A673 (cell line): ENCODE measurements at regions not wholly inside any gene's neighbourhood (a gene's known extent, or its start where the extent isn't known, plus 50 kb on each side); places are given as distances from the start of the nearest gene placed in this dataset.

ENCODE experiments used
- BruUV-seq: library from RNA; stranded (reverse); fragments of 400-500 nt; replicated peaks from 2 replicates; lab custom pipeline; 2021; lab: Mats Ljungman, UMichigan
- CTCF ChIA-PET: fragments of 300-600 bp; sonication (Branson Sonifier 250); formaldehyde crosslinking; loops from one replicate; lab custom pipeline; 2022; ENCODE audit warnings: antibody characterized with exemption; lab: Charles Lee
- POLR2A ChIA-PET: fragments of 300-600 bp; sonication (Branson Sonifier 250); formaldehyde crosslinking; loops from one replicate; lab custom pipeline; 2022; ENCODE audit warnings: antibody characterized with exemption; ENCODE audit not compliant: low non-redundant PET; lab: Charles Lee
- DNase-seq: peaks from one replicate; pipeline ENCODE4 v3.0.0-alpha.2; 2015; ENCODE audit warnings: low spot score
- H3K27ac ChIP-seq: fragments of 200-600 bp; sonication (generic); 2 replicates; pipeline ENCODE4 v1.5.1; 2016; ENCODE audit warnings: mixed run types, low read depth, mild to moderate bottlenecking, mixed read lengths, antibody characterized with exemption, low read length; ENCODE audit not compliant: poor library complexity, severe bottlenecking
- H3K27me3 ChIP-seq: fragments of 200-600 bp; sonication (generic); replicated peaks from 2 replicates; pipeline ENCODE4 v1.6.1; 2017; ENCODE audit warnings: mixed run types, low read depth, mild to moderate bottlenecking, mixed read lengths, antibody characterized with exemption, low read length; ENCODE audit not compliant: insufficient read depth, poor library complexity
- H3K36me3 ChIP-seq: fragments of 200-600 bp; sonication (generic); 2 replicates; pipeline ENCODE4 v1.6.1; 2016; ENCODE audit warnings: mixed run types, mild to moderate bottlenecking, mixed read lengths, antibody characterized with exemption, low read length; ENCODE audit not compliant: insufficient read depth, poor library complexity, severe bottlenecking
- H3K4me1 ChIP-seq: fragments of 200-600 bp; sonication (generic); 2 replicates; pipeline ENCODE4 v1.6.1; 2017; ENCODE audit warnings: mixed run types, mild to moderate bottlenecking, mixed read lengths, antibody characterized with exemption, low read length; ENCODE audit not compliant: insufficient read depth, poor library complexity, severe bottlenecking
- H3K4me3 ChIP-seq: fragments of 200-600 bp; sonication (generic); 2 replicates; pipeline ENCODE4 v1.5.1; 2016; ENCODE audit warnings: low read depth, mixed run types, mild to moderate bottlenecking, mixed read lengths, low read length; ENCODE audit not compliant: poor library complexity, severe bottlenecking
- H3K9me3 ChIP-seq: fragments of 200-600 bp; sonication (generic); 2 replicates; pipeline ENCODE4 v1.6.1; 2016; ENCODE audit warnings: mixed run types, low read depth, mild to moderate bottlenecking, mixed read lengths, antibody characterized with exemption, low read length; ENCODE audit not compliant: poor library complexity, severe bottlenecking
- EZH2 ChIP-seq: fragments of 200-600 bp; sonication (generic); IDR thresholded peaks from 2 replicates; pipeline ENCODE4 v1.6.1; 2017; ENCODE audit warnings: borderline replicate concordance, low read depth, mild to moderate bottlenecking, mixed read lengths, antibody characterized with exemption, low read length; ENCODE audit not compliant: poor library complexity, severe bottlenecking
- intact Hi-C: fragments of 100-400 bp; cut with micrococcal nuclease; formaldehyde crosslinking; loops from one replicate; pipeline ENCODE4 v1.10.0; 2022; ENCODE audit not compliant: unreplicated experiment
- TF ChIP-seq, protein P1 (sequence below): fragments of 300-800, 200-600 bp; sonication (generic); conservative IDR thresholded peaks from 2 replicates; pipeline ENCODE4 v1.5.1; 2017; ENCODE audit warnings: low read depth, mild to moderate bottlenecking, antibody characterized with exemption, low read length, moderate library complexity, mixed read lengths

DNA sequence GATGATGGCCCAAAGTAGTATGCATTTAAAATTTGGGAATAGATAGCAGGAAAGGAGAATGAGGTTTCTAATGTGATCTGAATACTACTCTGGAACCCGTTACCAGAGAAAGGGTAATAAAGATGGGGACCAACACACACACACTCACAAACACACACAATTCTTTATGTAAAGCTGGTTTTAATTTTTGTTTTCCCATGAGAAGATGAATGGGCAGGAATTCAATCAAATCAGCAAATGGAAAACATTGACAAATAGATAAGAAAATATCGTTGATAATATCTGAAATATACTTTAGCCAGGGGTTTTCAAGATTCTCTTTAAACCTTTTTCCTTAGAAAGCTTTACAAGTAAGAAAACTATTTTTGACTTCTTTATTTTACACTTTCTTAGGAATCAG is 303.0 kb downstream of the PRL start:
- no peaks in the 10 kb centered on the region for H3K27me3 ChIP-seq
- H3K36me3 ChIP-seq = no peaks in the 10 kb centered on the region
- H3K27ac ChIP-seq = no peak overlapping the region
- H3K9me3 ChIP-seq = no peaks in the 10 kb centered on the region
- DNase-seq = no peak
- BruUV-seq = no TSS peak
- ChIA-PET POLR2A (no interaction called here), CTCF (no interaction called here)
- intact Hi-C loops = no loop called here
- no peak overlapping the region for H3K4me3 ChIP-seq
- peaks cover 36% of the 10 kb centered on the region for H3K4me1 ChIP-seq
- TF ChIP-seq EZH2 = no peak
- TF ChIP-seq, protein P1, sequence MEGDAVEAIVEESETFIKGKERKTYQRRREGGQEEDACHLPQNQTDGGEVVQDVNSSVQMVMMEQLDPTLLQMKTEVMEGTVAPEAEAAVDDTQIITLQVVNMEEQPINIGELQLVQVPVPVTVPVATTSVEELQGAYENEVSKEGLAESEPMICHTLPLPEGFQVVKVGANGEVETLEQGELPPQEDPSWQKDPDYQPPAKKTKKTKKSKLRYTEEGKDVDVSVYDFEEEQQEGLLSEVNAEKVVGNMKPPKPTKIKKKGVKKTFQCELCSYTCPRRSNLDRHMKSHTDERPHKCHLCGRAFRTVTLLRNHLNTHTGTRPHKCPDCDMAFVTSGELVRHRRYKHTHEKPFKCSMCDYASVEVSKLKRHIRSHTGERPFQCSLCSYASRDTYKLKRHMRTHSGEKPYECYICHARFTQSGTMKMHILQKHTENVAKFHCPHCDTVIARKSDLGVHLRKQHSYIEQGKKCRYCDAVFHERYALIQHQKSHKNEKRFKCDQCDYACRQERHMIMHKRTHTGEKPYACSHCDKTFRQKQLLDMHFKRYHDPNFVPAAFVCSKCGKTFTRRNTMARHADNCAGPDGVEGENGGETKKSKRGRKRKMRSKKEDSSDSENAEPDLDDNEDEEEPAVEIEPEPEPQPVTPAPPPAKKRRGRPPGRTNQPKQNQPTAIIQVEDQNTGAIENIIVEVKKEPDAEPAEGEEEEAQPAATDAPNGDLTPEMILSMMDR = no peak

DNA sequence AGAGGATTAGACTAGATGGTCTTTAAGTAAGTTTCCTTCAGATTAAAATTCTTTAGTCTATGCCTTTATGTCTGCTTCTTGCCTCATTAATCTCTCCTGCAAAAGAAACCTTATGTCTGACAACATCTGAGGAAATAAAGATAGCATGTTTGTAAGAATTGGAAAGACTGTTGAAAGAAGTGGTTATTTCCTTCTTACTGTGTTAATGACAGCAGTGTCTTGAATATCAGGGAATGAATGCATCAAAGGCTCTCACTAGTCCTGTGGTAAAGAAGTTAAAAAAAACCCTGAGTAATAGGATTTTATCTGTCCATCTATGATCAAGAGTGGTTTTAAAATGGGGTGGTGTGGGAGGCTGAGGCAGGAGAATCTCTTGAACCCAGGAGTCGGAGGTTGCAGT is 302.0 kb downstream of the PRL start:
- BruUV-seq = no TSS peak
- Histone ChIP-seq H3K4me1 (peaks cover 43% of the 10 kb centered on the region), H3K27me3 (no peaks in the 10 kb centered on the region), H3K27ac (no peak overlapping the region), H3K9me3 (no peaks in the 10 kb centered on the region), H3K36me3 (no peaks in the 10 kb centered on the region), H3K4me3 (no peak overlapping the region)
- POLR2A ChIA-PET = no interaction called here
- intact Hi-C loops = no loop called here
- TF ChIP-seq EZH2 = no peak
- TF ChIP-seq, protein P1 = no peak
- CTCF ChIA-PET = no interaction called here
- DNase-seq = peak; percentile 88

DNA sequence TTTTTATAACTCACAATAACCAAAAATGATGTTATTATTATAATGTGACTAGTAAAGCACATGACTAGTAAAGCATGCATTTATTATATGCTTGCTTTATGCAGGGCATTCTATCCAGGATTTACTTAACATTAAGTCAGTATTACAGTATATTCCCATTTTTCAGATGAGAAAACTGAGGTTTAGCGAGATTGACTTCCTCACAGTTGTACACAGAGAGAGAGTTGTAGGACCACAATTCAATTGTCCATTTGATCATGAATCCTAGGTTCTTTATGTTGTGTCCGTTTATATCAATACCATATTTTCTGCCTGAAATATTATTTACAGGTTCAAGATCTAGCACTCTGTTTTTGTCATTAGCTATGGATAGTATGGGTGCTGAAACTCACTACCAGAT is 301.5 kb downstream of the PRL start:
- no peaks in the 10 kb centered on the region for H3K36me3 ChIP-seq
- no TSS peak for BruUV-seq
- H3K27me3 ChIP-seq = no peaks in the 10 kb centered on the region
- POLR2A ChIA-PET = no interaction called here
- TF ChIP-seq EZH2 = no peak
- TF ChIP-seq, protein P1 = no peak
- CTCF ChIA-PET = no interaction called here
- H3K4me1 ChIP-seq = peaks cover 43% of the 10 kb centered on the region
- H3K4me3 ChIP-seq = no peak overlapping the region
- no peaks in the 10 kb centered on the region for H3K9me3 ChIP-seq
- intact Hi-C loops = no loop called here
- DNase-seq = no peak
- H3K27ac ChIP-seq = no peak overlapping the region
